Esophagus muscularis mucosa (tissue), 4 donors: ENCODE measurements at regions not wholly inside any gene's neighbourhood (a gene's known extent, or its start where the extent isn't known, plus 50 kb on each side); places are given as distances from the start of the nearest gene placed in this dataset.

Experiments used
- DNase-seq: peaks from one replicate; pipeline ENCODE4 v3.0.0-alpha.2; 2017; ENCODE audit errors: extremely low spot score
- H3K27ac ChIP-seq, 4 donors: fragments of 200-600 bp; sonication (generic); replicated peaks in 1 of 4; 1 replicate in 3 of 4; 2 replicates in 1 of 4; pipeline ENCODE4 v1.5.1; 2016 to 2019; ENCODE audit warnings: mild to moderate bottlenecking in 1 of 4
- H3K27me3 ChIP-seq, 4 donors: fragments of 200-600 bp; sonication (generic); one replicate each; pipeline versions ENCODE4 v1.5.1 to v1.6.0; 2016 to 2019
- H3K36me3 ChIP-seq, 4 donors: fragments of 200-600 bp; sonication (generic); one replicate each; pipeline ENCODE4 v1.5.1; 2016 to 2019
- H3K4me1 ChIP-seq, 4 donors: fragments of 200-600 bp; sonication (generic); one replicate each; pipeline ENCODE4 v1.5.1; 2016 to 2019
- H3K4me3 ChIP-seq, 4 donors: fragments of 200-600 bp; sonication (generic); 1 replicate in 2 of 4; 2 replicates in 2 of 4; pipeline ENCODE4 v1.5.1; 2016 to 2019; ENCODE audit warnings: mild to moderate bottlenecking in 4 of 4, moderate library complexity in 1 of 4
- H3K9me3 ChIP-seq, 4 donors: fragments of 200-600 bp; sonication (generic); 1 replicate in 3 of 4; 2 replicates in 1 of 4; pipeline ENCODE4 v1.5.1; 2016 to 2019
- EP300 ChIP-seq: sonication (generic); formaldehyde crosslinking; IDR thresholded peaks from one replicate; pipeline ENCODE4 v1.6.1; 2017; ENCODE audit warnings: antibody characterized with exemption
- POLR2A ChIP-seq: fragments of 450-650 bp; IDR thresholded peaks from one replicate; pipeline ENCODE4 v1.6.1; 2017; ENCODE audit warnings: antibody characterized with exemption, moderate library complexity, mild to moderate bottlenecking, low read depth
- POLR2AphosphoS5 ChIP-seq, 2 donors: sonication (generic); formaldehyde crosslinking; IDR thresholded peaks; one replicate each; pipeline ENCODE4 v1.6.1; 2017; ENCODE audit warnings: antibody characterized with exemption in 2 of 2
- WGBS: methylation state at CpG from one replicate; pipeline ENCODE4 v1.1.5; 2018; 5-methylcytosine and 5-hydroxymethylcytosine counted together
- intact Hi-C: fragments of 100-400 bp; cut with DNase I; formaldehyde crosslinking; loops from one replicate; pipeline ENCODE4 v1.15.1; 2023
- TF ChIP-seq, protein P1 (sequence below), 3 experiments: fragments of 200-600 bp in 2 of 3; fragments of 450-650 bp in 1 of 3; sonication (generic) in 2 of 3; IDR thresholded peaks; one replicate each; pipeline ENCODE4 v1.5.1; 2017 to 2019; ENCODE audit warnings: antibody characterized with exemption in 3 of 3, mild to moderate bottlenecking in 2 of 3, moderate library complexity in 1 of 3

DNA sequence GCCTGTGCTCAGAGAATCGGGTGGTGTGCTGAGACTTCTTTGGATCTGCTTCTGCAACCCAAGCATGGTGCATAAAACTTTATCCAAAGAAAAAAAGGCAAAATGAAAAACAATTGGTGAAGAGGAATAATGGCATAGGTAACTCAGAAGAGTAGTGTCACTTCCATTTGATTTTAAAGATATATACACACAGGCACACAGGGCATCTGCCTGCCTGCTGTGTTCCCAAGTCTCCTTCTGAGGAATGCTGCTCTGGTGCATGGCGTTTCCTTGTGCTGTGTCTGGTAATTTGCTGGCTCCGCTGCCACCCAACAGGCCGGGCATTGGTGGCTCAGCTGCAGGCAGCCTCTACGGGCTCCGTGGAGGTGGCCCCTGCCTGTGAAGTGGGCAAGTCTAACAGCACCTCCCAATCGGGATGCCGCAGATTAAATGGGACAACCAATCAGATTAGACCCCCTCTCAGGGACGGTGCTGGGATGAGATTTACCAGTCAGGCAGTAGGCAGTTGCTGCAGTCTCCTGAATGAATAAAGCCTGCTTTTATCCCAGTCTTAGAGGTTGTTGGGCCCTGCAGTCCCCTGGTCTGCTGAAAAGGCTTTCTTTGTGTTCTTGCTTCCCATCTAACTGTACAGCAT lies 253.7 kb upstream of the RASGRP1 start:
- TF ChIP-seq, protein P1, sequence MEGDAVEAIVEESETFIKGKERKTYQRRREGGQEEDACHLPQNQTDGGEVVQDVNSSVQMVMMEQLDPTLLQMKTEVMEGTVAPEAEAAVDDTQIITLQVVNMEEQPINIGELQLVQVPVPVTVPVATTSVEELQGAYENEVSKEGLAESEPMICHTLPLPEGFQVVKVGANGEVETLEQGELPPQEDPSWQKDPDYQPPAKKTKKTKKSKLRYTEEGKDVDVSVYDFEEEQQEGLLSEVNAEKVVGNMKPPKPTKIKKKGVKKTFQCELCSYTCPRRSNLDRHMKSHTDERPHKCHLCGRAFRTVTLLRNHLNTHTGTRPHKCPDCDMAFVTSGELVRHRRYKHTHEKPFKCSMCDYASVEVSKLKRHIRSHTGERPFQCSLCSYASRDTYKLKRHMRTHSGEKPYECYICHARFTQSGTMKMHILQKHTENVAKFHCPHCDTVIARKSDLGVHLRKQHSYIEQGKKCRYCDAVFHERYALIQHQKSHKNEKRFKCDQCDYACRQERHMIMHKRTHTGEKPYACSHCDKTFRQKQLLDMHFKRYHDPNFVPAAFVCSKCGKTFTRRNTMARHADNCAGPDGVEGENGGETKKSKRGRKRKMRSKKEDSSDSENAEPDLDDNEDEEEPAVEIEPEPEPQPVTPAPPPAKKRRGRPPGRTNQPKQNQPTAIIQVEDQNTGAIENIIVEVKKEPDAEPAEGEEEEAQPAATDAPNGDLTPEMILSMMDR (IDR thresholded peaks at IDR 0.05) = no peak
- TF ChIP-seq POLR2A (no peak), POLR2AphosphoS5 (IDR thresholded peaks at IDR 0.05) (no peak), EP300 (no peak)
- H3K36me3 ChIP-seq = no peaks in the 10 kb centered on the region
- DNase-seq = no peak
- H3K4me3 ChIP-seq = no peak overlapping the region
- intact Hi-C loops = loop anchor here (5.0 to 10.0 kb wide), 2 partner anchors 354 to 937 kb away; no protein-coding TSS in a partner anchor
- WGBS = 75% methylated on average over 4 of the region's 9 CpGs
- H3K27me3 ChIP-seq = no peaks in the 10 kb centered on the region
- peaks cover 0 to 19% (median 15%) of the 10 kb centered on the region in 4 donors for H3K4me1 ChIP-seq
- peak overlapping the region in 1 of 4 donors; percentile 63 for H3K27ac ChIP-seq
- H3K9me3 ChIP-seq = no peaks in the 10 kb centered on the region

GRCh38 chr15:38819387-38819950 lies 254.9 kb upstream of the RASGRP1 start:
- H3K4me1 ChIP-seq = peaks cover 0 to 19% (median 15%) of the 10 kb centered on the region in 4 donors
- no peaks in the 10 kb centered on the region for H3K36me3 ChIP-seq
- DNase-seq = no peak
- intact Hi-C loops = loop anchor here (5.0 to 10.0 kb wide), 2 partner anchors 353 to 935 kb away; no protein-coding TSS in a partner anchor
- H3K27me3 ChIP-seq = no peaks in the 10 kb centered on the region
- H3K9me3 ChIP-seq = no peaks in the 10 kb centered on the region
- H3K27ac ChIP-seq = no peak overlapping the region
- TF ChIP-seq POLR2A (no peak), EP300 (no peak), POLR2AphosphoS5 (IDR thresholded peaks at IDR 0.05) (no peak)
- TF ChIP-seq, protein P1 (IDR thresholded peaks at IDR 0.05) = no peak
- H3K4me3 ChIP-seq = no peak overlapping the region
- 73% methylated on average over 8 of the region's 8 CpGs for WGBS

GRCh38 chr15:38823263-38823662 lies 258.6 kb upstream of the RASGRP1 start:
- WGBS = 83% methylated on average over 3 of the region's 3 CpGs
- Histone ChIP-seq H3K4me3 (no peak overlapping the region), H3K27me3 (no peaks in the 10 kb centered on the region), H3K27ac (no peak overlapping the region), H3K4me1 (peaks cover 0 to 17% (median 12%) of the 10 kb centered on the region in 4 donors), H3K36me3 (no peaks in the 10 kb centered on the region), H3K9me3 (no peaks in the 10 kb centered on the region)
- no peak for DNase-seq
- TF ChIP-seq, protein P1 (IDR thresholded peaks at IDR 0.05) = no peak
- TF ChIP-seq POLR2AphosphoS5 (IDR thresholded peaks at IDR 0.05) (no peak), EP300 (no peak), POLR2A (no peak)
- intact Hi-C loops = no loop called here

GRCh38 chr15:38824719-38825118 lies 260.1 kb upstream of the RASGRP1 start:
- Histone ChIP-seq H3K36me3 (no peaks in the 10 kb centered on the region), H3K4me3 (no peak overlapping the region), H3K27ac (no peak overlapping the region), H3K4me1 (peaks cover 0 to 14% (median 9%) of the 10 kb centered on the region in 4 donors), H3K27me3 (no peaks in the 10 kb centered on the region), H3K9me3 (no peaks in the 10 kb centered on the region)
- no peak for TF ChIP-seq EP300
- TF ChIP-seq, protein P1 (IDR thresholded peaks at IDR 0.05) = no peak
- TF ChIP-seq POLR2AphosphoS5 (IDR thresholded peaks at IDR 0.05) = no peak
- TF ChIP-seq POLR2A = no peak
- intact Hi-C loops = no loop called here
- peak; percentile 68 for DNase-seq
- WGBS = 72% methylated on average over 3 of the region's 3 CpGs
